SK-N-SH (cell line): ENCODE measurements at regions not wholly inside any gene's neighbourhood (a gene's known extent, or its start where the extent isn't known, plus 50 kb on each side); places are given as distances from the start of the nearest gene placed in this dataset.

ENCODE experiments used
- CTCF ChIA-PET: fragments of 300-600, 350-600 bp; formaldehyde crosslinking; extraction: SDS; loops from one replicate; lab custom pipeline; 2021; lab: Yijun Ruan, JAX
- POLR2A ChIA-PET: fragments of 350-600 bp; sonication (Branson Sonifier 250); formaldehyde crosslinking; extraction: SDS; loops from one replicate; lab custom pipeline; 2020; ENCODE audit warnings: antibody characterized with exemption, inconsistent platforms; lab: Yijun Ruan, JAX
- DNase-seq: peaks from one replicate; pipeline ENCODE4 v3.0.0; 2012
- H2AFZ ChIP-seq: fragments of 200-600 bp; sonication (generic); 2 replicates; pipeline ENCODE4 v1.8.1; 2016; ENCODE audit warnings: antibody characterized with exemption, mild to moderate bottlenecking, low read depth
- H3F3A ChIP-seq: fragments of 200-600 bp; sonication (generic); replicated peaks from 2 replicates; pipeline ENCODE3; 2016; ENCODE audit warnings: antibody characterized with exemption, mild to moderate bottlenecking; ENCODE audit not compliant: insufficient read depth
- H3K27ac ChIP-seq, 2 experiments: fragments of 200-500 bp in 1 of 2; fragments of 200-600 bp in 1 of 2; sonication (Bioruptor generic) in 1 of 2; sonication (generic), shearing (Covaris generic) in 1 of 2; 2 replicates each; pipeline versions ENCODE4 v1.5.1 to v1.6.1; 2014 to 2016; ENCODE audit warnings: low read depth in 2 of 2, inconsistent platforms in 1 of 2, low read length in 1 of 2, mild to moderate bottlenecking in 1 of 2, mixed read lengths in 1 of 2
- H3K27me3 ChIP-seq: fragments of 200-600 bp; sonication (generic), shearing (Covaris generic); 2 replicates; pipeline ENCODE4 v1.6.1; 2016; ENCODE audit warnings: mixed run types; ENCODE audit not compliant: insufficient read depth
- H3K36me3 ChIP-seq, 2 experiments: fragments of 200-500 bp in 1 of 2; fragments of 200-600 bp in 1 of 2; sonication (Bioruptor generic) in 1 of 2; sonication (generic) in 1 of 2; replicated peaks in 1 of 2; 2 replicates each; pipeline versions ENCODE3 to v1.5.1; 2014 to 2016; ENCODE audit warnings: low read length in 1 of 2, mild to moderate bottlenecking in 1 of 2; ENCODE audit not compliant: insufficient read depth in 2 of 2, control insufficient read depth in 1 of 2
- H3K4me1 ChIP-seq, 2 experiments: fragments of 200-500 bp in 1 of 2; fragments of 200-600 bp in 1 of 2; sonication (Bioruptor generic) in 1 of 2; sonication (generic), shearing (Covaris generic) in 1 of 2; 2 replicates each; pipeline versions ENCODE4 v1.5.1 to v1.6.1; 2014 to 2016; ENCODE audit warnings: low read depth in 1 of 2, low read length in 1 of 2, mixed run types in 1 of 2; ENCODE audit not compliant: insufficient read depth in 2 of 2, control insufficient read depth in 1 of 2
- H3K4me2 ChIP-seq: fragments of 200-600 bp; sonication (generic), shearing (Covaris generic); 2 replicates; pipeline ENCODE4 v1.6.1; 2017; ENCODE audit warnings: mixed run types
- H3K4me3 ChIP-seq, 2 experiments: fragments of 200-500 bp in 1 of 2; fragments of 200-600 bp in 1 of 2; sonication (Bioruptor generic) in 1 of 2; sonication (generic), shearing (Covaris generic) in 1 of 2; 2 replicates each; pipeline versions ENCODE4 v1.5.1 to v1.8.1; 2014 to 2016; ENCODE audit warnings: low read depth in 2 of 2, inconsistent platforms in 1 of 2, low read length in 1 of 2, mild to moderate bottlenecking in 1 of 2, mixed read lengths in 1 of 2, moderate library complexity in 1 of 2
- H3K79me2 ChIP-seq: fragments of 200-600 bp; sonication (generic); 2 replicates; pipeline ENCODE4 v1.8.1; 2017; ENCODE audit warnings: mild to moderate bottlenecking; ENCODE audit not compliant: insufficient read depth
- H3K9ac ChIP-seq: fragments of 200-600 bp; sonication (generic); 2 replicates; pipeline ENCODE4 v1.6.1; 2017; ENCODE audit warnings: mixed run types
- H3K9me2 ChIP-seq: fragments of 200-600 bp; sonication (generic); 2 replicates; pipeline ENCODE4 v1.6.1; 2017; ENCODE audit warnings: mixed run types
- H3K9me3 ChIP-seq: fragments of 200-600 bp; sonication (generic); 2 replicates; pipeline ENCODE4 v1.6.1; 2017; ENCODE audit warnings: mixed run types, mild to moderate bottlenecking, moderate library complexity
- H4K20me1 ChIP-seq: fragments of 200-600 bp; sonication (generic); 2 replicates; pipeline ENCODE4 v1.6.1; 2017; ENCODE audit warnings: mild to moderate bottlenecking, mixed run types; ENCODE audit not compliant: insufficient read depth
- CTCF ChIP-seq: fragments of 200-600 bp; sonication (generic); IDR thresholded peaks from 2 replicates; pipeline ENCODE4 v1.6.1; 2017; ENCODE audit warnings: antibody characterized with exemption, mild to moderate bottlenecking, moderate library complexity
- ELF1 ChIP-seq: IDR thresholded peaks from 2 replicates; pipeline ENCODE4 v1.4.0; 2012
- EP300 ChIP-seq, 2 experiments: IDR thresholded peaks; 2 replicates each; pipeline versions ENCODE4 v1.4.0 to v1.6.1; 2012; ENCODE audit warnings: borderline replicate concordance in 1 of 2, low read depth in 1 of 2, low read length in 1 of 2
- FOSL2 ChIP-seq: IDR thresholded peaks from 2 replicates; pipeline ENCODE4 v1.4.0; 2012; ENCODE audit warnings: low read depth, mild to moderate bottlenecking, moderate library complexity, borderline replicate concordance
- FOXJ3 ChIP-seq: sonication (generic); formaldehyde crosslinking; IDR thresholded peaks from 2 replicates; pipeline ENCODE4 v1.5.1; 2020; ENCODE audit warnings: mild to moderate bottlenecking, missing genetic modification reagents
- IRF3 ChIP-seq: fragments of 150-350 bp; IDR thresholded peaks from 2 replicates; pipeline ENCODE4 v1.6.1; 2016; ENCODE audit warnings: mild to moderate bottlenecking, low read depth, low read length
- JUND ChIP-seq: IDR thresholded peaks from 2 replicates; pipeline ENCODE4 v1.4.0; 2012
- MAX ChIP-seq: IDR thresholded peaks from 2 replicates; pipeline ENCODE4 v1.4.0; 2012; ENCODE audit warnings: low read depth
- NFIC ChIP-seq: IDR thresholded peaks from 2 replicates; pipeline ENCODE4 v1.4.0; 2012; ENCODE audit warnings: borderline replicate concordance
- POLR2AphosphoS5 ChIP-seq: IDR thresholded peaks from 2 replicates; pipeline ENCODE4 v1.6.1; 2012; ENCODE audit warnings: low read depth, low read length
- RAD21 ChIP-seq: IDR thresholded peaks from 2 replicates; pipeline ENCODE4 v1.6.1; 2012; ENCODE audit warnings: mild to moderate bottlenecking, low read length
- REST ChIP-seq: IDR thresholded peaks from 2 replicates; pipeline ENCODE4 v1.6.1; 2012; ENCODE audit warnings: mild to moderate bottlenecking, low read depth, low read length, moderate library complexity
- RXRA ChIP-seq: IDR thresholded peaks from 2 replicates; pipeline ENCODE4 v1.4.0; 2012; ENCODE audit warnings: low read depth, mild to moderate bottlenecking, borderline replicate concordance
- SIN3A ChIP-seq: IDR thresholded peaks from 2 replicates; pipeline ENCODE4 v1.6.1; 2012; ENCODE audit warnings: low read depth, mild to moderate bottlenecking, low read length, moderate library complexity, borderline replicate concordance
- SMC3 ChIP-seq: IDR thresholded peaks from 2 replicates; pipeline ENCODE4 v1.6.1; 2012; ENCODE audit warnings: low read depth, low read length, improper control_type of control experiment
- TCF12 ChIP-seq: IDR thresholded peaks from 2 replicates; pipeline ENCODE4 v1.4.0; 2012
- USF1 ChIP-seq: IDR thresholded peaks from 2 replicates; pipeline ENCODE4 v1.4.0; 2012; ENCODE audit warnings: low read depth, borderline replicate concordance
- WGBS: methylation state at CpG from one replicate; pipeline ENCODE4 v1.1.6; 2017; ENCODE audit warnings: low lambda C conversion rate; 5-methylcytosine and 5-hydroxymethylcytosine counted together

GRCh38 chr2:43030551-43031307 lies 195.7 kb downstream of the ZFP36L2 start:
- Histone ChIP-seq H3K79me2 (no peaks in the 10 kb centered on the region), H3K4me2 (no peak overlapping the region), H3K9me3 (no peaks in the 10 kb centered on the region), H3K27ac (no peak overlapping the region), H3F3A (no peaks in the 10 kb centered on the region), H3K36me3 (no peaks in the 10 kb centered on the region), H4K20me1 (no peaks in the 10 kb centered on the region), H3K9ac (no peak overlapping the region), H3K4me1 (peaks cover 0 to 12% of the 10 kb centered on the region in 2 experiments; a peak in 1 of 4 replicates), H2AFZ (no peak overlapping the region), H3K9me2 (no peaks in the 10 kb centered on the region), H3K4me3 (no peak overlapping the region), H3K27me3 (no peaks in the 10 kb centered on the region)
- TF ChIP-seq NFIC (no peak), TCF12 (no peak), SIN3A (no peak), MAX (no peak), RXRA (no peak), REST (no peak), CTCF (no peak)
- no peak for DNase-seq
- 92% methylated on average over 10 of the region's 10 CpGs for WGBS
- ChIA-PET POLR2A (interaction anchor here (1.0 kb wide), 1 partner anchor 196 kb away, joined by 4 read pairs; the partner anchor contains the start of gene ZFP36L2), CTCF (interaction anchor here (0.6 to 2.3 kb wide), 8 partner anchors 10 to 454 kb away, joined by 3 to 11 read pairs (median 5); no protein-coding TSS in a partner anchor)

GRCh38 chr2:43029186-43029585 lies 197.2 kb downstream of the ZFP36L2 start:
- Histone ChIP-seq H4K20me1 (no peaks in the 10 kb centered on the region), H2AFZ (no peak overlapping the region), H3K27me3 (no peaks in the 10 kb centered on the region), H3K79me2 (no peaks in the 10 kb centered on the region), H3K9me2 (no peaks in the 10 kb centered on the region), H3K4me1 (peaks cover 0 to 20% of the 10 kb centered on the region in 2 experiments; a peak in 1 of 4 replicates), H3K4me2 (no peak overlapping the region), H3K27ac (no peak overlapping the region), H3K36me3 (no peaks in the 10 kb centered on the region), H3K4me3 (no peak overlapping the region), H3K9ac (no peak overlapping the region), H3F3A (no peaks in the 10 kb centered on the region), H3K9me3 (no peaks in the 10 kb centered on the region)
- 92% methylated on average over 3 of the region's 3 CpGs for WGBS
- ChIA-PET CTCF (interaction anchor here (0.8 to 7.5 kb wide), 6 partner anchors 8 to 199 kb away, joined by 3 to 106 read pairs (median 3); partner anchors contain the start of gene ZFP36L2), POLR2A (no interaction called here)
- DNase-seq, result no peak
- TF ChIP-seq JUND (no peak), USF1 (no peak), ELF1 (no peak), FOXJ3 (CRISPR knock-in tag) (no peak), POLR2AphosphoS5 (no peak), FOSL2 (no peak), EP300 (IDR thresholded peaks at IDR 0.05; ENCODE audit: borderline replicate concordance in 1 of 2, low read depth in 1 of 2, low read length in 1 of 2) (no peak), IRF3 (no peak), SMC3 (no peak), RAD21 (no peak), SIN3A (no peak)
